Fibroblast of mammary gland (primary cell): ENCODE measurements at regions not wholly inside any gene's neighbourhood (a gene's known extent, or its start where the extent isn't known, plus 50 kb on each side); places are given as distances from the start of the nearest gene placed in this dataset.

Experiments used
- DNase-seq: peaks from one replicate; pipeline ENCODE4 v3.0.0-alpha.2; 2010; ENCODE audit warnings: low read depth
- H3K4me3 ChIP-seq: 2 replicates; pipeline ENCODE4 v1.5.1; 2011; ENCODE audit warnings: low read depth, mild to moderate bottlenecking, low read length, moderate library complexity; ENCODE audit not compliant: control insufficient read depth
- CTCF ChIP-seq: conservative IDR thresholded peaks from 2 replicates; pipeline ENCODE4 v1.5.1; 2011; ENCODE audit warnings: low read depth, low read length, inconsistent platforms; ENCODE audit not compliant: control insufficient read depth, insufficient read depth

GRCh38 chr1:213438339-213438738 is 387.3 kb downstream of the RPS6KC1 start:
- DNase-seq = no peak
- no peak overlapping the region for H3K4me3 ChIP-seq
- TF ChIP-seq CTCF = no peak

- no peak overlapping the region for H3K4me3 ChIP-seq
- no peak for TF ChIP-seq CTCF
- no peak for DNase-seq
Measured at GRCh38 chr1:213439703-213440102, 388.7 kb downstream of the RPS6KC1 start.

GRCh38 chr1:213440766-213441165 is 389.7 kb downstream of the RPS6KC1 start:
- H3K4me3 ChIP-seq = no peak overlapping the region
- DNase-seq = no peak
- TF ChIP-seq CTCF = no peak

GRCh38 chr1:213443415-213443814 is 392.4 kb downstream of the RPS6KC1 start:
- H3K4me3 ChIP-seq = no peak overlapping the region
- no peak for TF ChIP-seq CTCF
- no peak for DNase-seq

- no peak for TF ChIP-seq CTCF
Measured at GRCh38 chr1:213444224-213444623, 393.2 kb downstream of the RPS6KC1 start.

GRCh38 chr1:213446496-213446895 is 395.5 kb downstream of the RPS6KC1 start:
- TF ChIP-seq CTCF = no peak
- H3K4me3 ChIP-seq = no peak overlapping the region
- no peak for DNase-seq

More at GRCh38 chr1:213444224-213444623, 393.2 kb downstream of the RPS6KC1 start:
- no peak for DNase-seq
- no peak overlapping the region for H3K4me3 ChIP-seq

- TF ChIP-seq CTCF = no peak
- no peak for DNase-seq
- no peak overlapping the region for H3K4me3 ChIP-seq
Measured at GRCh38 chr1:213448360-213448759, 397.3 kb downstream of the RPS6KC1 start.
